Smooth muscle cell (in vitro differentiated cells): ENCODE measurements at regions not wholly inside any gene's neighbourhood (a gene's known extent, or its start where the extent isn't known, plus 50 kb on each side); places are given as distances from the start of the nearest gene placed in this dataset.

Experiments
- DNase-seq: peaks from one replicate; lab custom pipeline; 2025; ENCODE audit not compliant: unreplicated experiment; lab: John Stamatoyannopoulos, UW
- H2AFZ ChIP-seq: fragments of 200-600 bp; sonication (generic); 2 replicates; pipeline ENCODE4 v1.6.0; 2016; ENCODE audit warnings: antibody characterized with exemption, low read depth, mild to moderate bottlenecking
- H3F3A ChIP-seq: fragments of 200-600 bp; sonication (generic); 2 replicates; pipeline ENCODE4 v1.6.0; 2017; ENCODE audit warnings: antibody characterized with exemption, low read depth
- H3K27ac ChIP-seq: fragments of 200-600 bp; sonication (generic); 2 replicates; pipeline ENCODE4 v1.5.1; 2016; ENCODE audit warnings: low read depth, mild to moderate bottlenecking
- H3K27me3 ChIP-seq: fragments of 200-600 bp; sonication (generic); 2 replicates; pipeline ENCODE4 v1.6.1; 2016; ENCODE audit warnings: low read depth, mild to moderate bottlenecking
- H3K36me3 ChIP-seq: fragments of 200-600 bp; sonication (generic); 2 replicates; pipeline ENCODE4 v1.5.1; 2016; ENCODE audit warnings: low read depth
- H3K4me1 ChIP-seq: fragments of 200-600 bp; sonication (generic); 2 replicates; pipeline ENCODE4 v1.5.1; 2016; ENCODE audit warnings: low read depth
- H3K4me2 ChIP-seq: fragments of 200-600 bp; sonication (generic); 2 replicates; pipeline ENCODE4 v1.6.0; 2016; ENCODE audit warnings: mild to moderate bottlenecking
- H3K4me3 ChIP-seq: fragments of 200-600 bp; sonication (generic); 2 replicates; pipeline ENCODE4 v1.5.1; 2016; ENCODE audit warnings: mild to moderate bottlenecking
- H3K79me2 ChIP-seq: fragments of 200-600 bp; sonication (generic); 2 replicates; pipeline ENCODE4 v1.6.0; 2016; ENCODE audit warnings: low read depth, mild to moderate bottlenecking
- H3K9ac ChIP-seq: fragments of 200-600 bp; sonication (generic); 2 replicates; pipeline ENCODE4 v1.6.0; 2016; ENCODE audit warnings: low read depth
- H3K9me3 ChIP-seq: fragments of 200-600 bp; sonication (generic); replicated peaks from 2 replicates; pipeline ENCODE4 v1.5.1; 2016; ENCODE audit warnings: low read depth
- H4K20me1 ChIP-seq: fragments of 200-600 bp; sonication (generic); 2 replicates; pipeline ENCODE4 v1.6.0; 2016; ENCODE audit warnings: low read depth
- WGBS: methylation state at CpG from one replicate; pipeline ENCODE4 v1.1.7; 2016; ENCODE audit warnings: low lambda C conversion rate; 5-methylcytosine and 5-hydroxymethylcytosine counted together
- TF ChIP-seq, protein P1 (sequence below): fragments of 200-600 bp; sonication (generic); IDR thresholded peaks from 2 replicates; pipeline ENCODE4 v1.5.1; 2017; ENCODE audit warnings: borderline replicate concordance, mild to moderate bottlenecking, antibody characterized with exemption; ENCODE audit not compliant: insufficient read depth, poor library complexity, severe bottlenecking

DNA sequence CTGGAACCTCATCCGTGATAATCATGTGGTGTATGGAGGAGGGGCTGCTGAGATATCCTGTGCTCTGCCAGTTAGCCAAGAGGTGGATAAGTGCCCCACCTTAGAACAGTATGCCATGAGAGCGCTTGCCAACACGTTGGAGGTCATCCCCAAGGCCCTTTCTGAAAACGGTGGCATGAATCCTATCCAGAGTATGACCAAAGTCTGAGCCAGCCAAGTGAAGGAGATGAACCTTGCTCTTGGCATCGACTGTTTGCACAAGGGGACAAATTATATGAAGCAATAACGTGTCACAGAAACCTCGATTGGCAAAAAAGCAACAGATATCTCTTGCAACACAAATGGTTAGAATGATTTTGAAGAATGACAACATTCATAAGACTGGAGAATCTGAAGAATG lies 251.2 kb upstream of the OBI1 start:
- Histone ChIP-seq H3K4me1 (no peaks in the 10 kb centered on the region), H3K9ac (no peak overlapping the region), H3K27me3 (no peaks in the 10 kb centered on the region), H3K27ac (no peak overlapping the region), H3K4me2 (no peak overlapping the region), H2AFZ (no peak overlapping the region), H3K4me3 (no peak overlapping the region), H3F3A (no peaks in the 10 kb centered on the region), H3K9me3 (no peaks in the 10 kb centered on the region), H3K79me2 (no peaks in the 10 kb centered on the region), H3K36me3 (no peaks in the 10 kb centered on the region), H4K20me1 (no peaks in the 10 kb centered on the region)
- TF ChIP-seq, protein P1, sequence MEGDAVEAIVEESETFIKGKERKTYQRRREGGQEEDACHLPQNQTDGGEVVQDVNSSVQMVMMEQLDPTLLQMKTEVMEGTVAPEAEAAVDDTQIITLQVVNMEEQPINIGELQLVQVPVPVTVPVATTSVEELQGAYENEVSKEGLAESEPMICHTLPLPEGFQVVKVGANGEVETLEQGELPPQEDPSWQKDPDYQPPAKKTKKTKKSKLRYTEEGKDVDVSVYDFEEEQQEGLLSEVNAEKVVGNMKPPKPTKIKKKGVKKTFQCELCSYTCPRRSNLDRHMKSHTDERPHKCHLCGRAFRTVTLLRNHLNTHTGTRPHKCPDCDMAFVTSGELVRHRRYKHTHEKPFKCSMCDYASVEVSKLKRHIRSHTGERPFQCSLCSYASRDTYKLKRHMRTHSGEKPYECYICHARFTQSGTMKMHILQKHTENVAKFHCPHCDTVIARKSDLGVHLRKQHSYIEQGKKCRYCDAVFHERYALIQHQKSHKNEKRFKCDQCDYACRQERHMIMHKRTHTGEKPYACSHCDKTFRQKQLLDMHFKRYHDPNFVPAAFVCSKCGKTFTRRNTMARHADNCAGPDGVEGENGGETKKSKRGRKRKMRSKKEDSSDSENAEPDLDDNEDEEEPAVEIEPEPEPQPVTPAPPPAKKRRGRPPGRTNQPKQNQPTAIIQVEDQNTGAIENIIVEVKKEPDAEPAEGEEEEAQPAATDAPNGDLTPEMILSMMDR: no peak
- 84% methylated on average over 7 of the region's 7 CpGs for WGBS
- DNase-seq: no peak

DNA sequence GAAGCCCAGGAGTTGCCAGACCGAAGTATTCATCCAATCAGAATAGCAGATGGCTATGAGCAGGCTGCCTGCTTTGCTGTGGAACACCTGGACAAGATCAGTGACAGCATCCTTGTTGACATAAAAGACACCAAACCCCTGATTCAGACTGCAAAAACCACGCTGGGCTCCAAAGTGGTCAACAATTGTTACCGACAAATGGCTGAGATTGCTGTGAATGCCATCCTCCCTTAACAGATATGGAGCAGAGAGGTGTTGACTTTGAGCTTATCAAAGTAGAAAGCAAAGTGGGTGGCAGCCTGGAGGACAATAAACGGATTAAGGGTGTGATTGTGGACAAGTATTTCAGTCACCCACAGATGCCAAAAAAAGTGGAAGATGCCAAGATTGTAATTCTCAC lies 250.3 kb upstream of the OBI1 start:
- no peak overlapping the region for H3K4me3 ChIP-seq
- H3K36me3 ChIP-seq: no peaks in the 10 kb centered on the region
- 27% methylated on average over 4 of the region's 4 CpGs for WGBS
- DNase-seq: no peak
- H3K4me2 ChIP-seq: no peak overlapping the region
- H3K9ac ChIP-seq: no peak overlapping the region
- no peaks in the 10 kb centered on the region for H3K9me3 ChIP-seq
- TF ChIP-seq, protein P1: no peak
- no peak overlapping the region for H3K27ac ChIP-seq
- no peaks in the 10 kb centered on the region for H3K79me2 ChIP-seq
- H3K27me3 ChIP-seq: no peaks in the 10 kb centered on the region
- H2AFZ ChIP-seq: no peak overlapping the region
- H3F3A ChIP-seq: no peaks in the 10 kb centered on the region
- no peaks in the 10 kb centered on the region for H3K4me1 ChIP-seq
- no peaks in the 10 kb centered on the region for H4K20me1 ChIP-seq

DNA sequence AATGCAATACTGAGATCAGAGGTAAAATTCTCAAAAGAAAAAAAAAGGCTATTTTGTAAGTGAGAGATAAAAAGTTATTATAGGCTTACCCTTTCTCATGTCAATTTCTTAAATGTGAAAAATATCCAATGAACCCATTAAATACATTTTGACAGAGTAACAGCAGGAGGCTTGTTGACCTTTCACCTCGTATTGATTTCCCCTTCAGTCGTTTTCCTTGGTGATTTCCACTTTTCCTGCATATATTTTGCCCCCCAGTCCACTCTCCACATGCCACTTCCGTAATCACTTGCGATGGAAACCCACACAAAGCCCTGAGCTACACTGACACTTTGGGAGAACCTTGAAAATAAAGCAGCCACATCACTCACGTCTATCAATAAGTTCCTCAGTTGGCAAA lies 248.1 kb upstream of the OBI1 start:
- Histone ChIP-seq H3K4me3 (no peak overlapping the region), H3F3A (no peaks in the 10 kb centered on the region), H3K79me2 (no peaks in the 10 kb centered on the region), H4K20me1 (no peaks in the 10 kb centered on the region), H3K27me3 (no peaks in the 10 kb centered on the region), H3K4me2 (no peak overlapping the region), H3K36me3 (no peaks in the 10 kb centered on the region), H3K9me3 (no peaks in the 10 kb centered on the region), H3K9ac (no peak overlapping the region), H3K4me1 (no peaks in the 10 kb centered on the region), H2AFZ (no peak overlapping the region), H3K27ac (no peak overlapping the region)
- WGBS: 72% methylated on average over 5 of the region's 5 CpGs
- DNase-seq: no peak
- TF ChIP-seq, protein P1: no peak

DNA sequence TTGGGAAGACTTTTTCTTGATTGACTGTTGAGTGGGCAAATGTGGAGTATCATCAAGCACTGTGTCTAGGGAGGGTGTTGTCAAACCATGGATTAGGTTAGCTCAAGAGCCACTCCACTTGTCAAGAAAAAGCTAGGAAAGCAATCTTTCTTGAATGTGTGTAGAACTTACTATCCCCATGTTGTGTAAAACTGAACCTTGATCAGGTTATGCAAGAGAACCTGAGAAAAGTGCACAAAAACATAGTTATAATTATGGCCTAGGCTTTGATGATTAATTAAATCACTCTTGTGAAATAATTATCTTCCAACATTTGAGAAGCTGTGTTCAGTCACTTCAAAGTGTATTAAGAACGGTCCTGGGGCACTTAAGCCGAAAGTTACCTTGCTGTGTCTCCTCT lies 238.2 kb upstream of the OBI1 start:
- H3K27ac ChIP-seq: no peak overlapping the region
- no peak overlapping the region for H3K4me2 ChIP-seq
- H3K9ac ChIP-seq: no peak overlapping the region
- H3K36me3 ChIP-seq: no peaks in the 10 kb centered on the region
- 41% methylated on average over 2 of the region's 2 CpGs for WGBS
- H3K79me2 ChIP-seq: no peaks in the 10 kb centered on the region
- H3K9me3 ChIP-seq: no peaks in the 10 kb centered on the region
- no peak overlapping the region for H2AFZ ChIP-seq
- H3F3A ChIP-seq: no peaks in the 10 kb centered on the region
- no peaks in the 10 kb centered on the region for H3K27me3 ChIP-seq
- no peak overlapping the region for H3K4me3 ChIP-seq
- DNase-seq: no peak
- TF ChIP-seq, protein P1: no peak
- no peaks in the 10 kb centered on the region for H3K4me1 ChIP-seq
- no peaks in the 10 kb centered on the region for H4K20me1 ChIP-seq
